GM19463 (cell line): ENCODE measurements at regions not wholly inside any gene's neighbourhood (a gene's known extent, or its start where the extent isn't known, plus 50 kb on each side); places are given as distances from the start of the nearest gene placed in this dataset.

Source experiments
- ATAC-seq: cut with Tn5 transposase; IDR thresholded peaks from one replicate; pipeline ENCODE4 v1.9.1; 2021; ENCODE audit warnings: mild to moderate bottlenecking, moderate library complexity; ENCODE audit not compliant: unreplicated experiment

DNA sequence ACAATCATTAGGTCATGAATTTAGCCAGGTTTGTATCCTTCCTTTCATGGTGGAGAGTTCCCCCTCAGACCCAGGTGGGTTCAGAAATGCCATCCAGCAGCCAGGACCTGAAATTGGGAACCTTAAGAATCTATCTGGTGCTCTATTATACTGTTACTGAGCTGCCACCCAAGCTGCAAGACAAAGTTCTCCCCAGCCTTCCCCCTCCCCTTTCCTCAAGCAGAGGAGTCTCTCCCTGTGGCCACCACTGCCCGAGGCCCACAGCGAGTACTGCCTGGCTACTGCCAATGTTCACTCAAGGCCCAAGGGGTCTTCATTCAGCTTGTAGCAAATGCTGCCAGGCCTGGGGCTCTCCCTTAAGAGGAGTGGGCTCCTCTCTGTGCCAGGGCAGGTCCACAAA, 133.8 kb downstream of the TMEM38B start:
- no peak for ATAC-seq

DNA sequence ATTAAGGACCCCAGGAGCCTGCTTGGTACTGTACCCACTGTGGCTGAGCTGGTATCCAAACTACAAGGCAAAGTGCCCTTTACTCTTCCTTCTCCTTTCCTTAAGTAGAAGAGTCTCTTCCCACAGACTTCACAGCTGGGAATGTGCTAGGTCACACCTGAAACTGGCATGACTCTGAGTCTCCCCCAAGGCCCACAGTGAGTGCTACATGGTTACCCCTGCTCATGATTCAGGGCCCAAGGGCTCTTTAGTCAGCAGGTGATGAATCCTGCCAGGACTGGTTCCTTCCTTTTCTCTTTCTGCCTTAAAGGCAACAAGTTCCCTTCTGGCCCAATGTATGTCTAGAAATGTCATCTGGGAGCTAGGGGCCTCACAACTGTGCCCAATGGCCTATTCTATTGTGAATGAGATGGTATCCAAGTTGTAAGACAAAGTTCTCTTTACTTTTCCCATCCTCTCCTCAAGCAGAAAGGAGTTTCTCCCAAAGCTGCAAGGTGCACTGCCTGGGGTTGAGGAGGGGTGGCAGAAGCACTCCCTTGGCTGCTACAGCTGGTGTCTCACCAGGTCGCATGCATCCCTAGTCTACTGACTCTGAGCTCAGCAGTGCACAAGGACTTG, 134.4 kb downstream of the TMEM38B start:
- no peak for ATAC-seq

DNA sequence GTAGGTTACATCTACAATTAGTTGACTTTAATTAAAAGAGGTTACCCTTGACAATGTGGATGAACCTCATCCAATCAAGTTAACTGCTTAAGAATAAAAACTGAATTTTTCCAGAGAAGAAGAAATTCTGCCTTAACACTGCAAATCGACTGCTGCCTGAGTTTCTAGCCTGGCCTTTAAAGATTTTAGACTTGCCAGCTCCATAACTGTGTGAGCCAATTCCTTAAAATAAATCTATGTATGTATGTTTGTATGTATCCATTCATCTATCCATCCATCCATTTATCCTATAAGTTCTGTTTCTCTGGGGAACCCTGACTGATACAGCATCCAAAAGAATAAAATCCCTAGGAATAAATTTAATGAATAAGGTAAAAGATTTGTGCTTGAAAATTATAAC, 136.1 kb downstream of the TMEM38B start:
- no peak for ATAC-seq

DNA sequence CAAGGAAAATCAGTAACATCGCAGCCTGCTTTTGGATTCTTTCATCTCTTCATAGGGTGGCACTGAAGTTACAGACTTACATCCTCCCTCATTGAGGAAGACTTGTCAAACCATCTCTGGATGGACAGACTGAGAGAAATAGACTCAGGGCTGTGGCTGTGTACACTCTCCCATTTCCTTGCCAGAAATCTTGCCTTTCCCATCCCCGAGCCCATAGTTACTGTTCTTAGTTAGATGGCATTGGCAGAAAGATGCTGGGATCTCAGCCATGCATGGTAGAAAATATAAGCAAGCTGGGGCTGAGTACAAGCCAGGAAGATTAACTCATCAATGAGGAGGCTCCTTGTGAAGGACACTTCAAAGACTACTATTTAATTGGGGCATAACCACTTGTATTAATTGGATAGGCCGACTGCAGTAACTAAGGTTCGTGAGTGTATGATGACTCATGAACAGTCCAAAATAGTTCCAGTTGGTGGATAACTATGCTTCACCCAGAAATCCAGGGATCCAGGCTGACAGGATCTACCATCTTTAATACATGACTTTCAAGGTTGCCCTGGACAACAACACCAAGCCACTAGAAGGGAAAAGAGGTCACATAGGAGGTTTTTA, 137.9 kb downstream of the TMEM38B start:
- ATAC-seq: no peak

DNA sequence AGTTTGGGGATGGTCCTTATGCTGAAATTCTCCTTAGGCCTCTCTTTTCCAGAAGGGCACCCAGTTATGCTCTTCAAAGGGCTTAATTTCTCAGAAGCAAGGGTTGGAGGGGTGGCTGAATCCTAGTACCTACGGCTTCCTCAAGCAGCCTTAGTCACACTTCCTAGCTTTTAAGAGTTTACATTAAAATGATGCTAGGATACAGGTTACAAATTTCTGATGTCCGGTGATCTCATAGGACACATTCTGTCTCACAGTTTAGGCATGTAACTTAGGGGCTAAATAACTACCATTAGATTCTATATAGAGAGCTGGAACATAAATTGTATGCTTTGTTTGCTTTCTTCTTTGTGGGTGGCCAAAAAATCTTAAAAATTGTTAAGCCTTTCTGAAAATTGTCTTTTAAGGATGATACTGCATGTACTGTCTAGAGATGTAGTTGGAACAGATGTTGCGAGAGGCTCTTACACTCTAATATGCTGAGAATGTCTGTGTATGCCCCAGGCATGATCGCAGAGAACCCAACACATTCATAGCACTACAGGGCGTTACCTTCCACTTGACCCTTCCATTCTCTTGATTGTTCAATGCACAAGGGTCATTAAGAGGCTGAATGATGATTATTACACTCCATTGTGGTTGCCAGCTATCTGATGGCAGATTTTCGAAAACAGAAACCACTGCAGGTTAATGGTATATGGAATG, 139.1 kb downstream of the TMEM38B start:
- ATAC-seq: no peak

DNA sequence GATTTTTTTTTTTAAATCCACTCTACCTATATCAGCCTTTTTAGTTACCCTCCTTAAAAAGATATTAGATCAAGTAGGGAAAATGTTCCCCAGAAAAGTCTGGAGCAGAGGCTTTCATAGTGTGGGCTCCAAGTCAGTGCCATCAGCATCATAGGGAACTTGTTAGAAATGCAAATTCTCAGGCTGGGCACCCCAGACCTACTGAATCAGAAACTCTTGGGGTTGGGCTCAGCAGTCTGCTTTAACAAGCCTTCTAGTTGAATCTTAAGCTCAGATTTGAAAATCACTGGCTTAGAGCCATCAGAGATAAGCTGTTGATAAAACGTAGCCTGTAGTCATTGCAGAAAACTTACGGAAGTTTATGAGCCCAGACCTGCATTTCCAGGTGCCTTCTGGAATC, 140.1 kb downstream of the TMEM38B start:
- no peak for ATAC-seq

DNA sequence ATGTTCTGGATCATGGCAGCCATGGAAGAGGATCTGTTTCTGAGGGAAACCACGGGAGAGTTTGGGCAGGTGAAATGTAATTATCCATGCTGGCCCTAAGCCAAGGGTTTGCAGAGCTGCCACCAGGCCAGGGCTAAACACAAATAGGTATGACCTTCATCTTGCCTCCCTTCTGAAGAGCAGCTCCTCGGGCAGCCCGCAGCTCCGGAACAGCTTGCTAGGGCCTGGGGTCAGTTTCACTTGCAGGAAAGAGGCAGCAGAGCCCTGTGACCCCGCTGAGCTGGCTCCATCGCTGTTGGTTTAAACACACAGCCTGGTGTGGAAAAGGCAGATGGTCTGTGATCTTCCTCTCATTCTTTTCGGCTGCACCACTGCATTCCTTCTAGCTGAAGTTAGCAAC, 141.4 kb downstream of the TMEM38B start:
- ATAC-seq: no peak

DNA sequence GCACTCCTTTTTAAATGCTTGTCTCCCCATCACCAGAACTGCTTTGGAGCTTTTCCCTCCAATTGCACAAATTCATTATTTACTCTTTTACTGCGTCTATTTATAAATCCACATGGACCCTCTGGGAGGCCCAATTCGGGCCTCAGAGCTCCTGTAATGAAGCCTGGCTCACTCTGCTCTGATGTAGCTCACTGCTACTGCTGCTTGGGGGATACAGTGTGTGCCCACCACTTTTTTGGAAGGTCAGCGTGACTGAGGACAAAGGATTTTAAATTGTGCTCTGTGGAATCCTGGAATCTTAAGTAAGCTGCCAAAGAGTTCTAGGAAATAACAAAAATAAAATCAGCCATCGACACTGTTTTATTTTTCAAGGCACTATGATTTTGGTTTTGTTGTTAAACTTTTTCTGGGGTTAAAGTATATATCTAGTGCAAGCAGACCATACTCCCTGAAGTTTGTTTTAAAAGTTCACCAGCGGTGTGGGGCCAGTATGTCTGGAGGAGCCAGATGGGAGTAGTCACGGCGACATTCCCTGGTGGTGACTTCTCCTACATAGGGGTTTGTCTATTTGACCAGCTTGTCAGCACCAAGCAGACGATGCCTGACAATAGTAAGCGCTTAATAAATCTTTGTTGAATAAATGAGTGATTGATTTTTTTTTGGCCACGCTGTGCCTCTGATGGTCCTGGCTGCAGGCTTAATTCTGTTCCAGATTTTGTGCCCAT, 142.8 kb downstream of the TMEM38B start:
- ATAC-seq: no peak

DNA sequence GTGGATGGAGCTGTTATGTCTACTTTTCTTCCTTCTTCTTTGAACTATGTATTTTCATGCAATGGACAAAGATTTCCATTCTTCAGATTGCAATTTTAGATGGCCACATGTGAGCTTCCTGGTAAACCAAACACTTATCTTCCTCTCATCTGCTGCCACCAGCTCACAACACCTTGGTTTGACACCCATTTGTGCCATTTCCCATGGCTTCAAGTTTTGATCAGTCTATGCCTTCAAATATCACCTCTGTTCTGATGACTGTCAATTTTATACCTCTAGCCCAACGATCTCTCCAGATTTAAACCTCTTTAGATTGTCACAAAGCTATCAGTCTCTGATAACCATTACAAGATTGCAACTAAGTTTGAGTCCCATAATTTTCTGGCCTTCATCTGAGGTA, 147.2 kb downstream of the TMEM38B start:
- no peak for ATAC-seq

DNA sequence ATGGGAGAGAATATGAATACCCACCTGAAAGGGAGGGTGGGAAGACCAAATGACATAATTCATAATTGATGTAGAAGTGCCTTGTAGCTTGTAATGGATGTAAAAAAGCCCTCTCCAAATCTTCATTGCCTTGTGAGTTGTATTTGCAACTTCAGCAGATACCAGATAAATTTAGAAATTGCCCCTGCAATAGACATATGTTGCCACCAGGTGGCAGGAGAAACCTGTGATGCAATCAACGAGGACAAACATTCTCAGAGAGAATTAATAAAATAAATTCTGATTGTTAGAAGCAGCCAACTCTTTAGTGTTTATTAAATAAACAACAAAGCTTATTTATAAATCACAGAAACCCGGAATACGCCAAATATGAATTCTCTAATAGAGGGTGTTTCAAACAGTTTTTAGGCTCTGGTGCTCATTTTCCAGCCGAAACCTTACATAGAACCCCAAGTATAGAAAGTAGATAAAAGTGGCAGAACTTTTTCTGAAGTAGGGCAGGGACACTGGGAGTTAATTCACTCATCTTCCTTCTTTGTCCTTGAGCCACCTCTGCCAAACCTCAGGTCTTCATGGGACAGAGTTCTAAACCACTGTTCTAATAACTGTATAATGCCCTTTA, 147.8 kb downstream of the TMEM38B start:
- no peak for ATAC-seq

DNA sequence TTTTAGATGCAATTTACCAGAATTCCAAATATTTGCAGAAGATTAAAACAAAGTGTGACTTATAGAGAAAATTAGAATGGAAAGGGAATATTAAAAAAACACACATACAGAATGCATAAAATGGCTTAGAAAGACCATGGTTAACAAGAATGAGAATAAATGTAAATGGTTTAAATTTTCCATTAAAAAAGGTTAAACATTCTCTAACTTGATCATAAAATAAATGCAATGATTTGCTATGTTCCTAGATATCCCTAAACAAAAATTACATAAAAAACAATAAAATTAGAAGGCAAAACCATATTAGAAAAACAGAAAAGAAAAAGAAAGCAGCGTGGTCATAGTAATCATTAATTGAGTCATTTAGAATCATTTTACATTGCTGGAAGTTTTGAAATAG, 152.5 kb downstream of the TMEM38B start:
- no peak for ATAC-seq

DNA sequence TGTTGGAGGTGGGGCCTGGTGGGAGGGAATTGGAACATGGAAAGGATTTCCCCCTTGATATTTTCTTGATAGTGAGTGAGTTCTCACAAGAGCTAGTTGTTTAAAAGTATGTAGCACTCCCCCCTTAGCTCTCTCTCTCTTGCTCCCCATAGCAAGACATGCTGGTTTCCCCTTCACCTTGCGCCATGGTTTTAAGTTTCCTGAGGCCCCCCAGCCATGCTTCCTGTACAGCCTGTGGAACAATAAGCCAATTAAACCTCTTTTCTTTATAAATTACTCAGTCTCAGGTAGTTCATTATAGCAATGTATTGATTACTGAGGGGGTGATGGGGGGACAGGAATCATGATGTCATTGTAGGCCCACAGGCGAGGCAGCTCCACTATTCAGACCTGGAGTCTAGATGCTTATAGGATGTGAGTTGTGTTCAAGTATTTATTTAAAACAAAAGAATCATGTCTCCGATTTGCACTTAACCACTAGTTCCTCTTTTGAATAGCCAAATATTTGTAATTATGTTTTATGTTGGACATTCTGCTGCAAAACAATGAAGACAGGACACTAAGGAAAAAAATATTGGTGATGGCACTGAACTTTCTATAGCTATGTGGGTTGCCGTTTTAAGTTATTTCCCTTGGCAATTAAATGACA, 156.6 kb downstream of the TMEM38B start:
- no peak for ATAC-seq

DNA sequence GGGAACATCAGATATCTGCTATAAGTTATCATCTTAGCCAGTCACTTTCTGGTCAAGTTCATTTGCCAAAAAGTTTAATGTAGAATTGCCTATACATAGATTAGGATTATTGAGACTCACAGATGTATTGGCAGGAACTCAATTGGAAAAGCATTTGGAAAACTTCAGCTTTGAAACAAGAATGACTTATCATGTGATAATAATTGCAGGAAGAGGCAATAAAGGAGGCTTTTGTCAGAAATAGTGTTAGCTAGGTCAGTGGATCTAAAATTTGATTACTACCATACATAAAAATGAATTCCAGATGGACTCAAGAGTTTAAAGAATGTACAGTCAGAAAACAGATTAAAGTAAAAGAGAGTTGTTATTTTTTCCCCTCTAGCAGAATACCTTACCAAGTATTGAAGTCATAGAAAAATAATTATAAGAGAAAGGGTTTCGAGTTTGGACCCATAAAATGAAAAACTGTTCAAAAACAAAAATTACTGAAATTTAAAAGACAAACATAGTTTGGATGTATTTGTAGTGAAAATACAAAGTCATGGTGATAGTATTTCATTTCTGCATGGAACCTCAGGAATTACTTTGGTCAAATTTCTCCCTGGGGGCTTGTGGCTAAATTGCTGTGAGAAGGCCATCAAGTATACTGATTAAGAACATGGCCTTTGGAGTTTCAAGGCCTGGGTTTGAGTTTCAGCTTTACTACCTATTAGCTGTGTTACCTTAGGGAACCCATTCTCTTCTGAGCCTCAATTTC, 159.9 kb downstream of the TMEM38B start:
- no peak for ATAC-seq

DNA sequence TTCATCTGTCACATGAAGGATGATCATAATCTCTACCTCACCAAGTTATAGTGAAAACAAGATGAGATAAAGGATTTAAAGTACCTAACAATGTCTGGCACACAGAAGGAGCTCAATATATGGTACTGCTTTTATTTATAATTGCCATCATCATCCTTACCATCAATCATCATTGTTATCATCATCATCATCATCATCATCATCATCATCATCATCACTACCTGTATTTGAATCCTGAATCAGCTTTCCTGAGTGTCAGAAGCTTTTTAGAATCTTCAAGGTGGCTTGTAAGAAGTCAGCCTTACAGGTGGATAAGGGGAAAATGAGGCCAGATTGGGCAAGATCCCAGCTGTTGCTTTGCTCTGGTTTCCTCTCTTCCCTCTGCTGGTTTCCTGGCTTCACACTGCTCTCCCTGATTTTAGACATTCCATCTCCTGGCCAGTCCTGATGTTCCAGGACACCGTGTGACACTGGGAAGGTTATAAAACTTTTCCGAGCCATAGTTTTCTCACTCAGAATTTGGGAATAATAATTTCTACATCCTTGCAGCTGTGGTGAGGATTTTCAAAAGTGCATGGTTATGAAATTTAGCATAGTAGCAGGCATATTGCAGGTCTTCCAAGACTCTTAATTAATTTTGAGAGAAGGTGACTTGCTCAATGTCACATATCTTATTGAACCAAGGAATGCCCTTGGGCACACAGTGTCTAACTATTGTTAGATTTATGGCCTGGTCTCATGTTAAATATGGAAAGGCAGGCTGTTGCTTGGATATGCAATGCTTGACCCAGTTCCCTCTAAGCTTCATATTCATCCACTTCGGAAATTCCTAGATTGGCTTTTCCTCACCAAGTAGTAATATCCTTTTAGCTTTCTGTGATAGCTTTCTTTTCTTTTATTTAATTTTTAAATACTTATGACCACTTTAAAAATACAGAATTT, 160.7 kb downstream of the TMEM38B start:
- ATAC-seq: no peak

DNA sequence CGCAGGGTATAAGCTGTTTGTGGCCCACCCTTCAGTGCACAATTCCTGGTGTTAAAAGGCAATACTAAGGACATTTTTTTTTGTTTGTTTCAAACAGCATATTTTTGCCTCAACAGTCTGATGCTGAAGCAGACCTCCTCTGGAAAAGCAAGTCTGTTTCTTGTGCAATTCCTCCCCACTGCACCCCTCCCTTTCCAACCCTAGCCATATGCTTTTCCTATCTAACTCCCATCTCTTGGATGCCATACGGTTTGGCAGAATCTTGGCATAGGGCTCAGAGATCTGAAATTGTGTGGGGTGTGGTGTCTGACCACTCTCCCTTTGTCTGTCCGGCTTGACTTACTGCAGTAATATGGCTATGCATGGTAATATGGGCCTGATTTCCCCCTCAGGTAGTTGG, 161.6 kb downstream of the TMEM38B start:
- no peak for ATAC-seq

DNA sequence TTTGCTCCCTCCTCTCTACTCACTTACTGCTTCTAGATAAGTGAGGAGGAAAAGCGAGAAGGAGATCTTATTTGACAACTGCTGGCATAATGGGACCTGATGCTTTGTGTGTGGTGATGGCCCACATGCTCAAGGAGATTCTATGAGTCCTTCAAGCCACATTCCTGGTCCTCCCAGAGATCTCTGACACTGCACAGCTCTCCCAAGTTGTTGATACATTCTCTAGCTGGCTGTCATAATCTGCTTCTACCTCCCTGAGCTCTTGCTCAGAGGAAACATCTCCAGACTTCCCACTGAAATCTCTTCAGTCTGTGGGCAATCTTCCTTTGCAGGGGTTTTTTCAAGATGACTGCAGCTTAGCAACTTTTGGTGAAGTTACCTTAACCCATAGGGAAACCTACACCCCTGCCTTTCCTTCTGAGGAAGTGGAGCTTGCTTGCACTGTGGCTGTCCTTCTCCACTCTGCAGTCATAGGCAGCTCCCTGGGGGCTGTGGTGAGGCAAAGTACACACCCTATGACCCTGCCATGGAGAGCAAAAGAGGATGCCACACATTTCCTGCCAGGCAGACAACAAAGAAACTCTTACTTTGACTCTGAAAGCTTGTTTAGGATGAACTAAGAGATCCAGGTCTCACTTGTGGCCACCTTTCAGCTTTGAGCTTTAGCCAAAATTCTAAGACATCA, 163.8 kb downstream of the TMEM38B start:
- peak; percentile 91 for ATAC-seq

DNA sequence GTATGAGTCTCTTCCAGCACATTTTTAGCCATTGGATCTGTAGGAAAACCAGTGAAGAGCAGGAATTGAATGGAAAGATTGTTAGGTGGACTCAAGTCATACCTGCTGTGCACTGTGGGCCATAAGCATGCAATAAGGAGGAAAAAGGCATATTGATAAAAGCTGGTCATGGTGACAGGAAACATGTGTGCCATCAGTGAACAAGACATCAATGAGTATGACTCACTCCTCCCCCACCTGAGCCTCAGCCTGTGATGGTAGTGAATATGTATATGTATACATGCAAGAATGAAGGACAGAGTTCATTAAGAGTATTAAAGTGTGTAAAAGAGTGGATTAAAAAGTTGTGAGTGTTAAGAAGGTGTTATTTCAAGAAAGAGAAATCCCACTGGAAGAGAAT, 164.5 kb downstream of the TMEM38B start:
- no peak for ATAC-seq

DNA sequence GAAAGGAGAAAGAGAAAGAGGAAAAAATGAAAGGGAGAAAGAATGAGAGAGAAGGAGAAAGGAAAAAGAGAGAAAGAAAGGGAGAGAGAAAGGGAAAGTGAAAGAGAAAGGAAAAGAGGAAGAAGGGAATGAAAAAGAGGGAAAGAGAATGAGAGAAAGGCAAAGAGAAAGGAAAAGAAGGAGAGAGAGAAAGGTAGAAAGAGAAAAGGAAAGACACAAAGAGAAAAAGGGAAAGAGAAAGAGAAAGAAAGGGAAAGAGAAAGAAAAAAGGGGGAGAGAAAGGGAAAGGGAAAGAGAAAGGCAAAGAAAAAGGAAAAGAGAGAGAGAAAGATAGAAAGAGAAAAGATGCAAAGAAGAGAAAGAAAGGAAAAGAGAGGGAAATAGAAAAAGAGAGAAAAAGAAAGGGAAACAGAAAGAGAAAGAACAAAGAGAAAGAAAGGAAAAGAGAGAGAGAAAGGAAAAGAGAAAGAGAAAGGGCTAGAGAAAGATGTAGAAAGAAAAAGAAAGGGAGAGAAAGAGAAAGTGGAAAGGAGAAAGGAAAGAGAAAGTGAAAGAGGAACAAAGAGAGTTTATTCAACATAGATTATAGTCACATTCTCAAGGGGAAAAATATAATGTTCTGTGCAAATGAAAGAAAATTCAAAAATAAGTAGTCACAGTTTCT, 165.2 kb downstream of the TMEM38B start:
- ATAC-seq: no peak
